HEK293 (cell line): ENCODE measurements at regions not wholly inside any gene's neighbourhood (a gene's known extent, or its start where the extent isn't known, plus 50 kb on each side); places are given as distances from the start of the nearest gene placed in this dataset.

Source experiments
- CTCF ChIA-PET: fragments of 350-600 bp; formaldehyde crosslinking; extraction: SDS; loops from one replicate; lab custom pipeline; 2021; ENCODE audit warnings: antibody characterized with exemption; lab: Yijun Ruan, JAX
- POLR2A ChIA-PET: fragments of 300-600 bp; formaldehyde crosslinking; extraction: SDS; loops from one replicate; lab custom pipeline; 2020; ENCODE audit warnings: antibody characterized with exemption, inconsistent platforms; lab: Yijun Ruan, JAX
- H3K27ac ChIP-seq: fragments of 200-500 bp; sonication (Bioruptor generic); 2 replicates; pipeline ENCODE4 v1.5.1; 2014; ENCODE audit warnings: low read depth, low read length, control low read depth, inconsistent platforms; ENCODE audit errors: extremely low read depth
- H3K36me3 ChIP-seq, 2 experiments: fragments of 200-500 bp in 1 of 2; sonication (Bioruptor generic) in 1 of 2; 1 replicate in 1 of 2; 2 replicates in 1 of 2; pipeline ENCODE4 v1.5.1; 2014 to 2017; ENCODE audit warnings: inconsistent platforms in 2 of 2, low read length in 2 of 2; ENCODE audit not compliant: control insufficient read depth in 2 of 2, insufficient read depth in 1 of 2
- H3K4me1 ChIP-seq: fragments of 200-500 bp; sonication (Bioruptor generic); 2 replicates; pipeline ENCODE4 v1.5.1; 2014; ENCODE audit warnings: mild to moderate bottlenecking, low read length, inconsistent platforms; ENCODE audit not compliant: control insufficient read depth, insufficient read depth
- H3K4me3 ChIP-seq: 2 replicates; pipeline ENCODE4 v1.5.1; 2011; ENCODE audit warnings: low read depth, mild to moderate bottlenecking, control low read depth, low read length, moderate library complexity
- H3K9me3 ChIP-seq: fragments of 200-500 bp; sonication (Bioruptor generic); 2 replicates; pipeline ENCODE4 v1.5.1; 2014; ENCODE audit warnings: low read depth, low read length, inconsistent platforms; ENCODE audit not compliant: control insufficient read depth, insufficient read depth
- REPIN1 ChIP-seq: fragments of 450-650 bp; formaldehyde crosslinking; IDR thresholded peaks from 2 replicates; pipeline ENCODE4 v1.5.1; 2017; ENCODE audit warnings: missing biosample characterization, missing genetic modification characterization, low read depth
- ZBTB11 ChIP-seq: fragments of 450-650 bp; formaldehyde crosslinking; conservative IDR thresholded peaks from 2 replicates; pipeline ENCODE4 v1.5.1; 2016; ENCODE audit warnings: low read depth, missing biosample characterization, missing genetic modification characterization
- ZNF10 ChIP-seq: fragments of 450-650 bp; formaldehyde crosslinking; IDR thresholded peaks from 2 replicates; pipeline ENCODE4 v1.5.1; 2017; ENCODE audit warnings: missing biosample characterization, missing genetic modification characterization
- ZNF202 ChIP-seq: fragments of 450-650 bp; formaldehyde crosslinking; IDR thresholded peaks from 2 replicates; pipeline ENCODE4 v1.5.1; 2016; ENCODE audit warnings: missing biosample characterization, missing genetic modification characterization, borderline replicate concordance
- ZNF585B ChIP-seq: fragments of 450-650 bp; formaldehyde crosslinking; IDR thresholded peaks from 2 replicates; pipeline ENCODE4 v1.5.1; 2016; ENCODE audit warnings: missing biosample characterization, missing genetic modification characterization
- TF ChIP-seq, protein P1 (sequence below): fragments of 450-650 bp; formaldehyde crosslinking; IDR thresholded peaks from 2 replicates; pipeline ENCODE4 v1.5.0; 2017; ENCODE audit warnings: missing biosample characterization, missing genetic modification characterization, borderline replicate concordance

- CTCF ChIA-PET: no interaction called here
- Histone ChIP-seq H3K36me3 (no peaks in the 10 kb centered on the region), H3K4me3 (no peak overlapping the region), H3K27ac (no peak overlapping the region), H3K9me3 (no peaks in the 10 kb centered on the region), H3K4me1 (no peaks in the 10 kb centered on the region)
- POLR2A ChIA-PET: no interaction called here
- TF ChIP-seq ZNF10 (tag by site-specific recombination) (0 out of 2 replicates have a peak, but pooled peaks have one; percentile 31), ZNF585B (no peak)
These were observed 127.6 kb upstream of the PMEPA1 start for GRCh38 chr20:57837208-57838035.

DNA sequence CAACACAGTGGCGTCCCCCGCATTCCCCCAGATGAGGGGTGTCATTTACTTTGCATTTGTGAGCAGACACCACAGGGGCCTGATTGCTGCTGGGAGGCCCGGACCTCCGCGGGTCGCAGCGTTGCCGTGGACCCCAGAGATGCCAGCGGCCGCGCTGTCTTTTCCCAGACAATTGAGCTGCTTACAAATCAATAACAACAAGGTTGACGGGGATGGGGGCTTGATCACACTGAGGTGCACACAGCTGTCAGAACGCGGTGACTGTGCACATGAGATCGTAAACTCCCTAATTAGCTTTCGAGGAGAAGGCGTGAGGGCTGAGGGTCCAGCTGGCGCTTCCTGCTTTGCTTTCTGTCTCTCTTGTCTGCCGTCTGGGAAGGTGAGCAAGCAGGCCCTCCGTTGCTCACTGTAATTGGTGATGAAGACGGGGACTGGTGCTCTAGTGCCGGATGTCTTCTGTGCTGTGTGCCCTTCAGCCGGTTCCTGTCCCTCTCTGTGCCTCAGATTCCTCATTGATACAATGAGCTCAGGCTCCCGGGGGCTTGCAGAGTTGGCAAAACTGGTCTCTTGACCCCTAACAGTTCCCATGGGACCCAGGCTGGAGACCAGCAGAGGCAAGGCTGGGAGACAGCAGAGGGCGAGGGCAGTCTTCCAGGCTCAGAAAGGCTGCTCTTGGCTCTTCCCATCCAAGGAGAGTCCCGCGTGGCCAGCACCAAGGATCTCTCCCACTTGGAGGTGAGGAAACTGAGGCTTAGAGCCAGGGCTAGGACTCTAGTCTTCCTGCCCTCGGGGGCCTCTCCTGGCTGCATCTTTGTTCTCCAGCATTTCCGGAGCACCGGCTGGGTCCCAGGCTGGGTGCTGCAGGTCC, 126.0 kb upstream of the PMEPA1 start:
- CTCF ChIA-PET: interaction anchor here (0.5 kb wide), 1 partner anchor 150 kb away, joined by 3 read pairs; no protein-coding TSS in a partner anchor
- no peak overlapping the region for H3K27ac ChIP-seq
- H3K36me3 ChIP-seq: no peaks in the 10 kb centered on the region
- H3K4me1 ChIP-seq: no peaks in the 10 kb centered on the region
- no peak for TF ChIP-seq REPIN1
- H3K4me3 ChIP-seq: no peak overlapping the region
- POLR2A ChIA-PET: no interaction called here
- no peaks in the 10 kb centered on the region for H3K9me3 ChIP-seq

- no peaks in the 10 kb centered on the region for H3K9me3 ChIP-seq
- ChIA-PET CTCF (interaction anchor here (0.5 to 0.6 kb wide), 2 partner anchors 11 to 149 kb away, joined by 3 read pairs; no protein-coding TSS in a partner anchor), POLR2A (no interaction called here)
These were observed 125.2 kb upstream of the PMEPA1 start for GRCh38 chr20:57835074-57835452.

More at GRCh38 chr20:57835074-57835452, 125.2 kb upstream of the PMEPA1 start:
- no peak for TF ChIP-seq ZNF202 (tag by site-specific recombination)
- no peak for TF ChIP-seq ZBTB11 (tag by site-specific recombination)
- TF ChIP-seq, protein P1, sequence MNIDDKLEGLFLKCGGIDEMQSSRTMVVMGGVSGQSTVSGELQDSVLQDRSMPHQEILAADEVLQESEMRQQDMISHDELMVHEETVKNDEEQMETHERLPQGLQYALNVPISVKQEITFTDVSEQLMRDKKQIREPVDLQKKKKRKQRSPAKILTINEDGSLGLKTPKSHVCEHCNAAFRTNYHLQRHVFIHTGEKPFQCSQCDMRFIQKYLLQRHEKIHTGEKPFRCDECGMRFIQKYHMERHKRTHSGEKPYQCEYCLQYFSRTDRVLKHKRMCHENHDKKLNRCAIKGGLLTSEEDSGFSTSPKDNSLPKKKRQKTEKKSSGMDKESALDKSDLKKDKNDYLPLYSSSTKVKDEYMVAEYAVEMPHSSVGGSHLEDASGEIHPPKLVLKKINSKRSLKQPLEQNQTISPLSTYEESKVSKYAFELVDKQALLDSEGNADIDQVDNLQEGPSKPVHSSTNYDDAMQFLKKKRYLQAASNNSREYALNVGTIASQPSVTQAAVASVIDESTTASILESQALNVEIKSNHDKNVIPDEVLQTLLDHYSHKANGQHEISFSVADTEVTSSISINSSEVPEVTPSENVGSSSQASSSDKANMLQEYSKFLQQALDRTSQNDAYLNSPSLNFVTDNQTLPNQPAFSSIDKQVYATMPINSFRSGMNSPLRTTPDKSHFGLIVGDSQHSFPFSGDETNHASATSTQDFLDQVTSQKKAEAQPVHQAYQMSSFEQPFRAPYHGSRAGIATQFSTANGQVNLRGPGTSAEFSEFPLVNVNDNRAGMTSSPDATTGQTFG (tag by site-specific recombination): no peak
- Histone ChIP-seq H3K36me3 (no peaks in the 10 kb centered on the region), H3K27ac (no peak overlapping the region), H3K4me3 (no peak overlapping the region), H3K4me1 (no peaks in the 10 kb centered on the region)
